GM12878 (cell line): ENCODE measurements at regions not wholly inside any gene's neighbourhood (a gene's known extent, or its start where the extent isn't known, plus 50 kb on each side); places are given as distances from the start of the nearest gene placed in this dataset.

Source experiments
- ATAC-seq: fragments of 200-7000 bp; cut with Tn5 transposase; 3 replicates; pipeline ENCODE4 v1.9.1; 2020; ENCODE audit warnings: mild to moderate bottlenecking, moderate library complexity
- BruUV-seq: library from RNA; stranded (reverse); fragments of 400-500 nt; replicated peaks from 2 replicates; lab custom pipeline; 2021; lab: Mats Ljungman, UMichigan
- CTCF ChIA-PET: fragments of 300-600 bp; sonication (Branson Sonifier 250); formaldehyde crosslinking; extraction: SDS; loops from one replicate; lab custom pipeline; 2021; ENCODE audit warnings: inconsistent platforms; lab: Yijun Ruan, JAX
- POLR2A ChIA-PET: fragments of 350-600 bp; formaldehyde crosslinking; extraction: SDS; loops from one replicate; lab custom pipeline; 2021; ENCODE audit warnings: inconsistent platforms; lab: Charles Lee
- RAD21 ChIA-PET: fragments of 300-600 bp; sonication (Branson Sonifier 250); formaldehyde crosslinking; loops from one replicate; lab custom pipeline; 2023; ENCODE audit warnings: antibody characterized with exemption; ENCODE audit not compliant: unreplicated experiment; lab: Charles Lee
- SMC1A ChIA-PET: fragments of 300-600 bp; sonication (Branson Sonifier 250); formaldehyde crosslinking; loops from one replicate; lab custom pipeline; 2023; ENCODE audit not compliant: unreplicated experiment, uncharacterized antibody; lab: Charles Lee
- DNase-seq: peaks from one replicate; pipeline ENCODE4 v3.0.0-alpha.2; 2011; ENCODE audit warnings: low read depth, low spot score
- FAIRE-seq: peaks from 3 replicates; lab custom pipeline; 2011; peaks lifted over from hg19 to GRCh38; lab: Jason Lieb, UNC
- H2AFZ ChIP-seq: 2 replicates; pipeline ENCODE4 v1.6.0; 2011; ENCODE audit warnings: low read depth, low read length, control low read depth; ENCODE audit not compliant: control insufficient read depth
- H3K27ac ChIP-seq: 2 replicates; pipeline ENCODE4 v1.5.1; 2011; ENCODE audit warnings: control low read depth; ENCODE audit not compliant: control insufficient read depth, insufficient read depth
- H3K27me3 ChIP-seq, 2 experiments: replicated peaks in 1 of 2; 2 replicates each; pipeline versions ENCODE4 v1.6.0 to v1.6.1; 2011; ENCODE audit warnings: low read length in 1 of 2; ENCODE audit not compliant: control insufficient read depth in 2 of 2, insufficient read depth in 2 of 2
- H3K36me3 ChIP-seq, 2 experiments: 2 replicates each; pipeline ENCODE4 v1.5.1; 2011; ENCODE audit warnings: low read length in 1 of 2; ENCODE audit not compliant: control insufficient read depth in 2 of 2, insufficient read depth in 2 of 2
- H3K4me1 ChIP-seq: 2 replicates; pipeline ENCODE4 v1.6.1; 2011; ENCODE audit warnings: mild to moderate bottlenecking, low read length, moderate library complexity, mixed read lengths; ENCODE audit not compliant: control insufficient read depth, insufficient read depth
- H3K4me2 ChIP-seq: 2 replicates; pipeline ENCODE4 v1.6.0; 2011; ENCODE audit warnings: control low read depth; ENCODE audit not compliant: control insufficient read depth, insufficient read depth
- H3K4me3 ChIP-seq: fragments of 200-600 bp; sonication (generic); 2 replicates; pipeline ENCODE4 v1.5.1; 2016
- H3K79me2 ChIP-seq: 2 replicates; pipeline ENCODE4 v1.6.0; 2011; ENCODE audit warnings: low read length; ENCODE audit not compliant: control insufficient read depth, insufficient read depth
- H3K9ac ChIP-seq: 2 replicates; pipeline ENCODE4 v1.8.0; 2011; ENCODE audit warnings: low read length, control low read depth, mixed read lengths; ENCODE audit not compliant: control insufficient read depth, insufficient read depth
- H3K9me3 ChIP-seq: replicated peaks from 3 replicates; pipeline ENCODE4 v1.5.1; 2011; ENCODE audit warnings: mild to moderate bottlenecking, low read length; ENCODE audit not compliant: control insufficient read depth, insufficient read depth
- H4K20me1 ChIP-seq: 2 replicates; pipeline ENCODE4 v1.6.0; 2011; ENCODE audit not compliant: control insufficient read depth, insufficient read depth
- BRCA1 ChIP-seq: IDR thresholded peaks from 2 replicates; pipeline ENCODE4 v1.6.1; 2011; ENCODE audit warnings: low read depth, low read length, improper control_type of control experiment
- IRF3 ChIP-seq: fragments of 450-650 bp; IDR thresholded peaks from 2 replicates; pipeline ENCODE4 v1.6.1; 2014; ENCODE audit warnings: mild to moderate bottlenecking
- PKNOX1 ChIP-seq: fragments of 450-650 bp; IDR thresholded peaks from 2 replicates; pipeline ENCODE4 v1.6.1; 2016; ENCODE audit warnings: mild to moderate bottlenecking
- SMC3 ChIP-seq: IDR thresholded peaks from 2 replicates; pipeline ENCODE4 v1.6.1; 2011; ENCODE audit warnings: low read length, improper control_type of control experiment, borderline replicate concordance
- SP1 ChIP-seq: IDR thresholded peaks from one replicate; pipeline ENCODE4 v1.6.1; 2011; ENCODE audit warnings: low read depth, low read length
- ZNF217 ChIP-seq: fragments of 450-650 bp; IDR thresholded peaks from 2 replicates; pipeline ENCODE4 v1.6.1; 2017; ENCODE audit warnings: antibody characterized with exemption, mild to moderate bottlenecking
- ZZZ3 ChIP-seq: IDR thresholded peaks from 2 replicates; pipeline ENCODE4 v1.6.1; 2011; ENCODE audit warnings: low read depth; ENCODE audit not compliant: control insufficient read depth, insufficient read length
- WGBS: methylation state at CpG from one replicate; pipeline ENCODE4 v1.1.6; 2016; ENCODE audit warnings: low lambda C conversion rate; ENCODE audit not compliant: insufficient replicate concordance, insufficient coverage; ENCODE audit errors: missing lambda C conversion rate; 5-methylcytosine and 5-hydroxymethylcytosine counted together
- in situ Hi-C: fragments of 300-500 bp; cut with MboI; formaldehyde crosslinking; loops from 9 replicates; pipeline ENCODE4 v1.14.3; 2018; ENCODE audit warnings: mixed read lengths
- intact Hi-C: fragments of 100-400 bp; cut with micrococcal nuclease; formaldehyde crosslinking; loops from one replicate; pipeline ENCODE4 v1.14.2; 2022; ENCODE audit not compliant: unreplicated experiment

- Histone ChIP-seq H3K27ac (no peak overlapping the region), H3K27me3 (no peaks in the 10 kb centered on the region), H3K9me3 (peaks cover 8% of the 10 kb centered on the region; the same call in 2 of the 3 replicates), H3K9ac (no peak overlapping the region), H4K20me1 (no peaks in the 10 kb centered on the region), H3K4me2 (no peak overlapping the region), H3K79me2 (no peaks in the 10 kb centered on the region), H3K36me3 (no peaks in the 10 kb centered on the region), H3K4me3 (no peak overlapping the region), H2AFZ (no peak overlapping the region), H3K4me1 (peaks cover 18% of the 10 kb centered on the region)
- BruUV-seq: no TSS peak
- no peak for TF ChIP-seq PKNOX1
- no peak for TF ChIP-seq SMC3
- no peak for TF ChIP-seq ZZZ3
- no peak for TF ChIP-seq SP1
- no peak for TF ChIP-seq IRF3
- no peak for TF ChIP-seq BRCA1
- no peak for TF ChIP-seq ZNF217
- DNase-seq: no peak
- ChIA-PET SMC1A (no interaction called here), RAD21 (no interaction called here), POLR2A (no interaction called here), CTCF (no interaction called here)
- ATAC-seq: no peak
- in situ Hi-C loops (no loop called here), intact Hi-C loops (no loop called here)
- WGBS: 48% methylated on average over 13 of the region's 13 CpGs
- FAIRE-seq: no peak
Observed at GRCh38 chr11:69208190-69209037, 52.7 kb downstream of the SMIM38 start.
